ENCODE measurements at regions not wholly inside any gene's neighbourhood (a gene's known extent, or its start where the extent isn't known, plus 50 kb on each side); places are given as distances from the start of the nearest gene placed in this dataset.
A peak's percentile ranks its signal among the peaks of the same experiment; 100 is the strongest.

DNA sequence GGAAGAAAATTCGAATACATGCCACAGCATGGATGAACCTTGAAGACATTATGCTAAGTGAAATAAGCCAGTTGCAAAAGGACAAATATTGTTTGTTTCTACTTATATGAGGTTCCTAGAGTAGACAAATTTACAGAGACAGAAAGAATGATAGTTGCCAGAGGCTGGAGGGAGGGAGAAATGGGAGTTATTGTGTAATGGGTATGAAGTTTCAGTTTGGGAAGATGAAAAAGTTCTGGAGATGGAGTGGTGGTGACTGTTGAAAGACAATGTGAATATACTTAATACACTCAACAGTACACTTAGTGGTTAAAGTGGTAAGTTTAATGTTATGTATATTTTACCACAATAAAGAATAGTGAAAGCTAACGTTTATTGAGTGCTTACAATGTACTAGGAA is 99.6 kb upstream of the SLC44A1 start:
- no peak overlapping the region for H3K27ac ChIP-seq (ENCODE audit: low read depth, low read length)
- peaks cover 7% of the 10 kb centered on the region for H3K4me1 ChIP-seq (ENCODE audit: control insufficient read depth, insufficient read depth, low read length)
- no peaks in the 10 kb centered on the region for H3K27me3 ChIP-seq (ENCODE audit: control insufficient read depth, insufficient read depth, low read length)
- no peak overlapping the region for H3K4me3 ChIP-seq (ENCODE audit: low read length)
- no peaks in the 10 kb centered on the region for H3K36me3 ChIP-seq (ENCODE audit: control insufficient read depth, insufficient read depth, low read length)
- no peak overlapping the region for H3K9ac ChIP-seq (ENCODE audit: low read length)

- no peak overlapping the region for H3K4me3 ChIP-seq (ENCODE audit: low read length)
Observed at GRCh38 chr9:105146677-105147076, 97.8 kb upstream of the SLC44A1 start.

DNA sequence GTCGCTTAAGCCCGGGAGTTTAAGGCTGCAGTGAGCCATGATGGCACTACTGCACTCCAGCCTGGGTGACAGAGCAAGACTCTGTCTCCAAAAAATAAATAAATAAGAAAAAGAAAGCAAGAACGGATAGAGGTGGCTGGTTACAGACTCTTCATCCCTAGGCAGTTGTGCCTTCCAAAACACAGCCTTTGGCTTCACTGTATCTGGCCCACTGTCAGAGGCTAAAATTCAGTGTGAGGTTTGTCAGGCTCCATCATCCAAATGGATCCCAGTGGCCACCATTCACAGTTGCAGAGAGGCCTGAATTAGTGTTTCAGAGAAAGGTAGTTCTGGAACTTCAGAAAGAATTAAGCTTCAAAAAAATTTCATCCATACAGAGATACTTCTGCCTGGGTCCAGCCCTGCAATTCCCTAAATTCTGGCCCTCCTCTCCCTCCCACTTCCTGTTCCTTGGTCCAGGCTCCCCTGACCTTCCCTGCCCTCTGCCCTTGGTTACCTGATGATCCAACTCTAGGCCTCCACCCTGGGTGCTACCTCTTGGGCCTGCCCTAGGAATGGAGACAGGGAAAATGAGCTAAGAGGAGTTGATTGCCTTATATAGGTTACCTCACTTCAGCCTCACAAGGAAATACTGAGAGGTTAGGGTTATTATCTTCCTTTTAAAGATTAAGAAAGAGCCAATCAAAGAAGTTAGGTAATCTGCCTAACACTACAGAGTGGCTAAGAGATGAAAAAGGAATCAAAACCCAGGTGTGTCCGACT is 97.2 kb upstream of the SLC44A1 start:
- Histone ChIP-seq H3K27ac (ENCODE audit: low read depth, low read length) (peak overlapping the region; percentile 40), H3K4me3 (ENCODE audit: low read length) (no peak overlapping the region), H3K9ac (ENCODE audit: low read length) (no peak overlapping the region), H3K4me1 (ENCODE audit: control insufficient read depth, insufficient read depth, low read length) (peaks cover 7% of the 10 kb centered on the region), H3K27me3 (ENCODE audit: control insufficient read depth, insufficient read depth, low read length) (no peaks in the 10 kb centered on the region), H3K36me3 (ENCODE audit: control insufficient read depth, insufficient read depth, low read length) (no peaks in the 10 kb centered on the region)

More at GRCh38 chr9:105146677-105147076, 97.8 kb upstream of the SLC44A1 start:
- Histone ChIP-seq H3K9ac (ENCODE audit: low read length) (no peak overlapping the region), H3K36me3 (ENCODE audit: control insufficient read depth, insufficient read depth, low read length) (no peaks in the 10 kb centered on the region), H3K4me1 (ENCODE audit: control insufficient read depth, insufficient read depth, low read length) (peaks cover 10% of the 10 kb centered on the region), H3K27ac (ENCODE audit: low read depth, low read length) (peak overlapping the region; percentile 40), H3K27me3 (ENCODE audit: control insufficient read depth, insufficient read depth, low read length) (no peaks in the 10 kb centered on the region)

- H3K27ac ChIP-seq (ENCODE audit: low read depth, low read length): no peak overlapping the region
- H3K36me3 ChIP-seq (ENCODE audit: control insufficient read depth, insufficient read depth, low read length): no peaks in the 10 kb centered on the region
- no peak overlapping the region for H3K4me3 ChIP-seq (ENCODE audit: low read length)
- no peak overlapping the region for H3K9ac ChIP-seq (ENCODE audit: low read length)
- H3K4me1 ChIP-seq (ENCODE audit: control insufficient read depth, insufficient read depth, low read length): peaks cover 7% of the 10 kb centered on the region
- H3K27me3 ChIP-seq (ENCODE audit: control insufficient read depth, insufficient read depth, low read length): no peaks in the 10 kb centered on the region
Observed at GRCh38 chr9:105148328-105149006, 96.0 kb upstream of the SLC44A1 start.

- no peak overlapping the region for H3K27ac ChIP-seq (ENCODE audit: low read depth, low read length)
- H3K9ac ChIP-seq (ENCODE audit: low read length): no peak overlapping the region
- peaks cover 12% of the 10 kb centered on the region for H3K4me1 ChIP-seq (ENCODE audit: control insufficient read depth, insufficient read depth, low read length)
- no peaks in the 10 kb centered on the region for H3K27me3 ChIP-seq (ENCODE audit: control insufficient read depth, insufficient read depth, low read length)
- H3K36me3 ChIP-seq (ENCODE audit: control insufficient read depth, insufficient read depth, low read length): no peaks in the 10 kb centered on the region
- H3K4me3 ChIP-seq (ENCODE audit: low read length): no peak overlapping the region
Observed at GRCh38 chr9:105150991-105151685, 93.3 kb upstream of the SLC44A1 start.

GRCh38 chr9:105151686-105151995 is 92.8 kb upstream of the SLC44A1 start:
- Histone ChIP-seq H3K27me3 (ENCODE audit: control insufficient read depth, insufficient read depth, low read length) (no peaks in the 10 kb centered on the region), H3K9ac (ENCODE audit: low read length) (no peak overlapping the region)

DNA sequence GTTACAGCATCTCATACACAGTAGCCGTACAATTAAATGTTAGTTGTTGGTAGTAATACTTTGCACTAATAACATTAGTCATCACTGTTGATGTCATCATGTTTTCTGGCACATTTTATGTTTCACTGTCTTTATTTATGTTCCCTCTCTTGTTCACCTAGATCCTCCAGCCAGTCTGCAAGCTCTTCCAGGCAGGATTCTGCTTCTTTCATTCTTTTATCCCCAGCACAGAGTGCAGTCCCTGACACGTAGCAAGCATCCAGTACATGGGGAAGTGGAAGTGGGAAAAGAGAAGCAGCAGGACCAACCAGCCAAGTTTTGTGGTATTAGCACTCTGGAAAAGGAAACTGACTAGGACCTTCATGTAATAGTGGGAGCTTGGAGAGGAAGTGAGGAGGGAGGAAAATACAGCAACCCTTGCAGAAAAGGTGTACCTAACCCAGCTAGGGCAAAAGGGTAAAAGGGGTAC is 89.7 kb upstream of the SLC44A1 start:
- Histone ChIP-seq H3K27me3 (ENCODE audit: control insufficient read depth, insufficient read depth, low read length) (no peaks in the 10 kb centered on the region), H3K4me1 (ENCODE audit: control insufficient read depth, insufficient read depth, low read length) (peaks cover 8% of the 10 kb centered on the region), H3K36me3 (ENCODE audit: control insufficient read depth, insufficient read depth, low read length) (no peaks in the 10 kb centered on the region), H3K4me3 (ENCODE audit: low read length) (no peak overlapping the region), H3K27ac (ENCODE audit: low read depth, low read length) (no peak overlapping the region), H3K9ac (ENCODE audit: low read length) (no peak overlapping the region)

More at GRCh38 chr9:105151686-105151995, 92.8 kb upstream of the SLC44A1 start:
- H3K36me3 ChIP-seq (ENCODE audit: control insufficient read depth, insufficient read depth, low read length): no peaks in the 10 kb centered on the region
- H3K4me1 ChIP-seq (ENCODE audit: control insufficient read depth, insufficient read depth, low read length): peaks cover 8% of the 10 kb centered on the region
- no peak overlapping the region for H3K27ac ChIP-seq (ENCODE audit: low read depth, low read length)
- H3K4me3 ChIP-seq (ENCODE audit: low read length): no peak overlapping the region

DNA sequence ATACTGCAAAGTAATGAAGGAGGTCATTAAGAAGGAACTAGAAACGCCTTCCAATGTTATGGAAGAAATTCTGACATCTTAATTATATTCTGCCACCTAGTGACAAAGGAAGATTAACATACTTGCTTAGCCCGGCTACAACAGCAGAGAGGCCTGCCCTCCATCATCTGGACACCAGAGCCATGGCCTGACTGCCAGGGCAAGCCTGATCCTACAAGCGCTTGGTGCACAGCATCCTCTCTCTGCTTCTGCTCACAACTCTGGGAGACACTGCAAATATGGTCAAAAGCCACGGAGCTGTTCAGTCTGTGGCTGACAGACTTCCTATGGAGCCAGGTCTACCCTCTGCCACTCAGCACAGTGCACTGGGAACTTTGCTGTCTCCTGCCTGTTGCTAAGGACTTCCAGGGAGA is 87.3 kb upstream of the SLC44A1 start:
- Histone ChIP-seq H3K36me3 (ENCODE audit: control insufficient read depth, insufficient read depth, low read length) (no peaks in the 10 kb centered on the region), H3K4me3 (ENCODE audit: low read length) (no peak overlapping the region), H3K9ac (ENCODE audit: low read length) (no peak overlapping the region), H3K27me3 (ENCODE audit: control insufficient read depth, insufficient read depth, low read length) (no peaks in the 10 kb centered on the region), H3K4me1 (ENCODE audit: control insufficient read depth, insufficient read depth, low read length) (peaks cover 5% of the 10 kb centered on the region), H3K27ac (ENCODE audit: low read depth, low read length) (peak overlapping the region; percentile 45)

- Histone ChIP-seq H3K27me3 (ENCODE audit: control insufficient read depth, insufficient read depth, low read length) (no peaks in the 10 kb centered on the region), H3K36me3 (ENCODE audit: control insufficient read depth, insufficient read depth, low read length) (no peaks in the 10 kb centered on the region), H3K4me3 (ENCODE audit: low read length) (no peak overlapping the region), H3K9ac (ENCODE audit: low read length) (no peak overlapping the region), H3K27ac (ENCODE audit: low read depth, low read length) (peak overlapping the region; percentile 45), H3K4me1 (ENCODE audit: control insufficient read depth, insufficient read depth, low read length) (peaks cover 5% of the 10 kb centered on the region)
Observed at GRCh38 chr9:105158020-105158419, 86.4 kb upstream of the SLC44A1 start.

DNA sequence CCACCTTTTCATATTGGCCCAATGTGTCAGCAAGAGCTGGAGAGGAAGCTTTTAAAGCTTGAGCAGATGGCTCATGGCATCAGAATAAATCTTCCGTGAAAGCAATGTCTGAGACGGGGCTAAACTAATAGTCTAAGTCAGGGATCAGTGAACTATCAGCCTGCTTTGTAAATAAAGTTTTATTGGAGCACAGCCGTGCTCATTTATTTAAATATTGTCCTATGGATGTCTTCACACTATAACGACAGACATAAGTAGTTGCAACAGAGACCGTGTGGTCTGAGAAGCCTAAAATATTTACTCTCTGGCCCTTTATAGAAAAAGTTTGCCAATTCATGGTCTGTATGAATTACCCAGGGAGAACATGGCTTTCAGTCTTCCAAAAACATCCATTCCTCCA is 85.6 kb upstream of the SLC44A1 start:
- H3K4me1 ChIP-seq (ENCODE audit: control insufficient read depth, insufficient read depth, low read length): peaks cover 5% of the 10 kb centered on the region
- H3K36me3 ChIP-seq (ENCODE audit: control insufficient read depth, insufficient read depth, low read length): no peaks in the 10 kb centered on the region
- no peak overlapping the region for H3K27ac ChIP-seq (ENCODE audit: low read depth, low read length)
- no peak overlapping the region for H3K4me3 ChIP-seq (ENCODE audit: low read length)
- H3K27me3 ChIP-seq (ENCODE audit: control insufficient read depth, insufficient read depth, low read length): no peaks in the 10 kb centered on the region
- H3K9ac ChIP-seq (ENCODE audit: low read length): no peak overlapping the region

- Histone ChIP-seq H3K9ac (ENCODE audit: low read length) (no peak overlapping the region), H3K27ac (ENCODE audit: low read depth, low read length) (no peak overlapping the region), H3K4me3 (ENCODE audit: low read length) (no peak overlapping the region), H3K36me3 (ENCODE audit: control insufficient read depth, insufficient read depth, low read length) (no peaks in the 10 kb centered on the region), H3K4me1 (ENCODE audit: control insufficient read depth, insufficient read depth, low read length) (no peaks in the 10 kb centered on the region), H3K27me3 (ENCODE audit: control insufficient read depth, insufficient read depth, low read length) (no peaks in the 10 kb centered on the region)
Observed at GRCh38 chr9:105168870-105169319, 75.6 kb upstream of the SLC44A1 start.

DNA sequence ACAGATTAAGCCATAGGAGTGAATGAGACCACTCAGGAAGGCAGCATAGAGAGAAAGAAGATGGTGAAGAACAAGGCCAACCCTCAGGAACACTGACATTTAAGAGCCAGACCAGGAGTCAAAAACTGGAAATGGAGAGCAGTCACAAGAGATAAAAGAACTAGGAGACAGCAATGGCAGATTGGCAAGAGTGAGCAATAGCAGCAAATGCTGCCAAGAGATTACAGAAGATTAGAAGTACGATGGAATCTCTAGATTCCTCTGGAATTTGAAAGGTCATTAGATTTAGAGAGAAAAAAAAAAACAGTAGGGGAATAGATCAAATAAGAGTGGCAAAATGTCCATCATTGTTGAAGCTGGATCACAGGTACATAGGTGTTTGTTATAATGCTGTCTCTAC is 73.4 kb upstream of the SLC44A1 start:
- no peaks in the 10 kb centered on the region for H3K36me3 ChIP-seq (ENCODE audit: control insufficient read depth, insufficient read depth, low read length)
- no peaks in the 10 kb centered on the region for H3K27me3 ChIP-seq (ENCODE audit: control insufficient read depth, insufficient read depth, low read length)
- no peaks in the 10 kb centered on the region for H3K4me1 ChIP-seq (ENCODE audit: control insufficient read depth, insufficient read depth, low read length)
- no peak overlapping the region for H3K9ac ChIP-seq (ENCODE audit: low read length)
- H3K4me3 ChIP-seq (ENCODE audit: low read length): no peak overlapping the region
- H3K27ac ChIP-seq (ENCODE audit: low read depth, low read length): no peak overlapping the region

Data from rectal smooth muscle tissue (tissue), 1 donor.